ENCODE measurements at regions not wholly inside any gene's neighbourhood (a gene's known extent, or its start where the extent isn't known, plus 50 kb on each side); places are given as distances from the start of the nearest gene placed in this dataset.
"Not testable (repeated sequence)": the region's sequence is repeated elsewhere in the genome, so short reads cannot be mapped to it uniquely, and the experiment has no call there.

DNA sequence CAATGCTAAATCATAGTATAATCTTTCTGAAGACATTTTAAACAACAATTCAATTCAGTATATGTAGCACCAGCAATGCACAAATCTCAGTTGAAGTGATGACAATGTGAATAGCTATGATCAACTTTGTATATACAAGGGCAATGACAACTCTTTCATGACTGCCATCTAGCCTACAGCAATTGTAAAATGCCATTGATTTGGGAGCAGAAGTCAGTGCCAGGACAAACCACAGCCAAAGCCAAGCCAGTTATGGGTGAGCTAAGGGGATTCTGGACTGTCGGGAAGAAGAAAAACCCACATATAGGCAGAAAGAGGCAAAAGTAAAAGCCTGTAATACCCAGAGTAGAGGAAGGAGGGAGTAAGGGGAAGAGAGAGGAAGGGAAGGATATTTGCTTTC lies 238.6 kb downstream of the MID1IP1 start:
- no peak for DNase-seq (ENCODE audit: low spot score)

DNA sequence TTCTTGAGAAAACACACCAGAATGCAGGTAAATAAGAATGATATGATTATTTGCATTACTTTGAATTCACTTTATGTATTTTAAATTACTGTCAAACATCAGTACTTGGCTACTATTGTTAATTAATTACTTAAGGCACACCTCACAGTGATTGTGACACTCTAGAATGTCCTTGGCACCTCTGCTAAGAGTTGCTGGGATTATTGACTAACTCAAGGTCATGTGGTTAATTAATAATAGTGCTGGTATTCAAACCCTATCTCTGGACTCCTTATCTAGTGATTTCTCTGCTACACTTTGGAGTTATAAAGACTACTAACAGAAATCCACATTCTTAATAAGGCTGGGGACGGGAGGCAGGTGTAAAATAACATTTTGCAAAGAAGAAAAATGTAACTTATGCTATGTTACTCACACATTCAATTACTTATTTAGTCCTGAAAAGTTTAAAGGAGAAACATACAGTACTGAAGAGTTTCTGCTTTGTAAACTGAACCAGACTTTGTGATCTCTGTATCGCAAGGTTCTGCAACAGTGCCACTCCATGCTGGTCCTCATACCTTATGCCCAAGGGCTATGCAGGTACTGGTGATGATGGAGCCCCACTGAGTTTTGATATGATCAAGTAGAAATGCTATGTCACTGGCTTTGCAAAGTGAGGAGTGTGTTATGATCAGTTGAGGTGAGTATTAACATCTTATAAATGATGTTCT lies 242.7 kb downstream of the MID1IP1 start:
- DNase-seq (ENCODE audit: low spot score) = no peak

DNA sequence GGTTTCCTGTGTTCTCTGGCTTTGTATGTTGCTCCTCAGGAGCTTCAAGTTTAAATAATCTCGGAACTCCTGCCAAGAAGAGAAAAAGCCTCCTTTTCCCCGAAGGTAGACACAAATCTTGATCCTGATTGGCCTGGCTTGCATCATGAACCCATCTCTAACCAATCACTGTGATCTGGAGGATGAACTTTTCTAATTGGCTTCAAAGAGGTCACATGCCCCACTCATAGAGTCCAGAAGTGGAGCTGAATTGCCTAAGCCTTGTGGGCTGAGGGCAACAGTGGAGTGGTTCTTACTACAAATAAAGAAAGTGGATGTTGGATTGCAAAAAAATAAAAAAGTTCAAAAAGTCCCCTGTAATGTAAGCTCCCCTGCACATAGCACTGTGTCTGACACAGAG lies 245.9 kb downstream of the MID1IP1 start:
- no peak for DNase-seq (ENCODE audit: low spot score)

DNA sequence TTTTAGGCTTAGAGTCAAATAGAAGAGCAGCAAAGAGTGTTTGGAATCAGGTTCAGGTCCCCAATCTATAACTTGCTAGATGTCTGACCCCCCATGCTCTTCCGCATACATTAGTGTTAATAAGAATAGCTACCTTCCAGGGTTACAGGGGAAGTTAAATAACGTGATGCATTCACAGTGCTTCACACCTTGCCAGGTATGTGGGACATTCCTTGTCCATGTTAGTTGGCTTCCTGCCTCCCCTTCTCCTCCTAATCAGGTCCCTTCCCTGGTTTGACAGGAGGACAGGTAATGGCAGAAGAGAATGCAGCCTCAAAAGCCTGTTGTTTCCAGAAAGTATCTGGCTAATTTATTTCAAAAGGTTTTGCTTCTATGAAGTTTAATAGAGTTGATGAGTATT lies 248.7 kb downstream of the MID1IP1 start:
- no peak for DNase-seq (ENCODE audit: low spot score)

DNA sequence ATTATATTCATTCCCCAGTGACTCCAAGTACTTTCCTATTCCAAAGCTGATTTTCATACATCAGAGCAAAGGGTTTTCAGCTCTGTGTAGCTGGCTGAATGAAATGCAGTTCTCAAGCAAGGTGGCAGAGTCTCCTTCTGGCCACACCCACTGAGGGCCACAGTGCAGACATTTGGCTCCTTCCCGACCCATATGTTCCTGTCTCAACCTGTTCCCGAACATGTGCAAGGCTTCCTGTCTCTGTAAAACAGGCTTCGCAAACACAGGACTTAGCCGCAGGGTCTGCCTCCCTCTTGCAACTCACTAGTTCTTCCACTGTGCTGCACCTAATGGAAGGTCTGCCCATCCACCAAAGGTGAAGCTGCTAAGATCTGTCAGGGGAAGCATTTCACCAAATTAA lies 249.2 kb downstream of the MID1IP1 start:
- DNase-seq (ENCODE audit: low spot score) = no peak

DNA sequence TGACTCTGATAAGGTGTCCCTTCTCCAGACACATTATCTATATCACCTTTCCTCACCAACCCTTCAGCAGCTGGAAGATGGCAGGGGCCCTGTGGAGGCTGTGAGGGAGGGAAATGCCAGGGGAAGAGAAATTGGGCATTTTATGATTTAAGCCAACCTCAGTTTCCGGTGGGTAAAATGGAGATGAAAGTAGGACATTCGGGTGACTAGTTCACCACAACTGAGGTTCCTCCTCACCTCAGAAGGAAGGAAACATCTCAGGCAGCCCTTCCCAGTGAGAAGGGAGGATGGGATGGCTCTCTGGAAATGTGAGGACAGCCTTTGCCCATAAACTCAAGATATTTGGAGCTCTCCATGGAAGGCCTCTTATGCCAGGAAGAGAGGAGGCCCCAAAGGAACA lies 251.5 kb downstream of the MID1IP1 start:
- DNase-seq (ENCODE audit: low spot score) = no peak

DNA sequence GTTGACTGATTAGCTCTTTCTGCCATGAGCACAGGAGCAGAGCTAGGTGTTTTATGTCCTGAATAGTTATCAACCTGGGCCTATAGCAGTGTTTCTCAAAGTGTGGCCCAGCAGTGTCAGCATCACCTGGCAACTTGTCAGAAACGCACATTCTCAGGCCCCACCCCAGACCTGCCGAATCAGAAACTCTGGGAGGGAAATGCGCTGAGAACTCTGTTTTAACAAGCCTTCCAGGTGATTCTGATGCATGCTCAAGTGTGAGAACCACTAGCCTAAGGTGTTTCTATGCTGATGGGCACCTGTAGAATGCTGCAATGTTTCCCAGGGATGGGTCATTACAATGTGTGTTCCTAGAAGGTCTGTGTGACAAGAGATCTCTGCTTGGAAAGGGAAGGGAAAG lies 257.5 kb downstream of the MID1IP1 start:
- no peak for DNase-seq (ENCODE audit: low spot score)

DNA sequence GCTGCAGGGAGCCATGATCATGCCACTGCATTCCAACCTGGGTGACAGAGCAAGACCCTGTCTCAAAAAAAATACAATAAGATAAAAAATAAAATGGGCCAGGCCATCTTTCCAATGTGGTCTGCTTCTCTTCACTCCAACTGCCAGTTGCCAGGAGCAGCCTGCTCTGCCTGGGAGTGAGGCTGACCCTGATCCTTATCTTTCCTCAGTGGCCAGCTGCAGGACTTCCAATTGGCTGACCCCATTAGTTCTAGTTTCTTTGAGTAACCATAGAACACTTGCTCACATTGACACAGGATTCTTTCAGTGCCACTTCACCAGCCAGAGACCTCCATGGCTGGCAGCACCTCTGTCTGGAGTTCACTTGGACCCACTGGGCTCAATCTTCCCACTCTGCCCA lies 258.6 kb downstream of the MID1IP1 start:
- no peak for DNase-seq (ENCODE audit: low spot score)

DNA sequence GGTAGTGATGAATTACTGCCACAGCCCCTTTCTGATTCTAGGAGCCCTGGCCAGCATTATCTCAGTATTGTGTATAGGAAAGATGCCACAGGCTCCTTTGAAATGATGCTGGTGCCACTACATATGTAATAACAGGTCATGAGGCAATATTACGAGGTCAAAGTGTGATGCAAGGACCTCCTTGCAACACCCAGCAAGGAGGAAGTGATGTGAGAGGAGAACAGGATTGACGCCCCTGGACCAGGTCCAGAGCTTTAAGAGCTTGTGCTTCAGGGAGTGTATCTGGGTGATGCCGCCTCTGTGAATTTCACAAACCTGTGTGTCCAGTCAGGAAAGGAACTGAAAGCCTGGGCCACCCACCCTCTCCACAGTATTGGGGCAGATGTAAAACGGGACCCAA lies 261.8 kb downstream of the MID1IP1 start:
- no peak for DNase-seq (ENCODE audit: low spot score)

DNA sequence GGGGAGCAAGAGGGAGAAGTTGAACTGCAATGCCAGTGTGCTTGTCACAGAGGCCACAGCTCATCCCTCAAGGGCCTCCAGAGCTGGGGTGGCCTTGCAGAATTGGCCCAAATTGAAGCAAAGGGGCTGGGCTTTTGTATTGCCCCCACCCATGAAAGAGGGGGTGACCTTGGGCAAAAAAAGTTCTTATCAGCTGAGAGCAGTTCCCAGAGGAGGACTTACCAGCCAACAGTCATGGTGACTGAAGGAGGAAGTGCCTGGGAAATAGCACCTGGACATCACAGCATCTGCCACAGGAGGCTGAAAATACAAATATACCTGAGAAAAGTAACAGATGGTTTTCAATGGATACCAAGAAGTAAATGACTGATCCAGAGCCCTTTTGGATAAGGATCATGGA lies 262.4 kb downstream of the MID1IP1 start:
- no peak for DNase-seq (ENCODE audit: low spot score)

DNA sequence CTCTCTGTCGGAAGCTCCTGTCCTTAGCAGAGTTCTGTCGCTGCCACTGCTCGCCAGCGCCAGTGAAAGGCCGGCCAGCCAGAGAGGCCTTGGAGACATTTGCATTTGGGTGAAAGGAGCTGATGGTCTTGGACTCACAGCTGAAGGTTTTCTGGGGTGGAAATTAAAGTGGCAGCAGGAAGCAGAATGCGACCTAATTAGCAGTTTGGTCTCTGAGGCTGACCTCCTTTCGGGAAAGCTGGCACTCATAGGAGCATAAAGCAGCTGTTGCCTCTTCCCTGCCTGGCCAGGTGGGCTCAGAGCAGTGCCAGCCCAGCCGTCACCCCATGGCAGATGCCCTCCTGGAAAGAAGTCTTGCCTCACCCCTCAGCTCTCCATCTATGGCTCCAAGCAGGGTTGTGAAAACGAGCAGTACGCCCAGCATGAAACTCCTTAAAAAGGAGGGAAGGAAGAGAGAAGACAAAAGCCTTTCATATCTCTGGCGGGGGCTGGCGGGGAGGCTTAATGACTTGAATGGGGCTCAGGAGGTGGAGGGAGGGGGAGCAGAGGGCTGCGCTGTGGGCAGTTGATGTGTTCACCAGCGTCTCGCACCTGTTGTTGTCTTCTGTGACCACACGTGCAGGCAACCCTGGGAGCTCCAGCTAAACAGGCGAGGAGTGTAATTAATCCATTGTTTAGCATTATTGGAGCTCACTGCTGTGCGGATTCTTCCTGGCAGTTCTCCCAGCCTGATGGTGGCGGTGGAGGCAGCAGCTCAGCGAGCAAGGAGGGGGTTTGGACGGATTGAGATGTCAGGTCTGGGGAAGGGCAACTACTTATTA lies 264.0 kb downstream of the MID1IP1 start:
- no peak for DNase-seq (ENCODE audit: low spot score)

DNA sequence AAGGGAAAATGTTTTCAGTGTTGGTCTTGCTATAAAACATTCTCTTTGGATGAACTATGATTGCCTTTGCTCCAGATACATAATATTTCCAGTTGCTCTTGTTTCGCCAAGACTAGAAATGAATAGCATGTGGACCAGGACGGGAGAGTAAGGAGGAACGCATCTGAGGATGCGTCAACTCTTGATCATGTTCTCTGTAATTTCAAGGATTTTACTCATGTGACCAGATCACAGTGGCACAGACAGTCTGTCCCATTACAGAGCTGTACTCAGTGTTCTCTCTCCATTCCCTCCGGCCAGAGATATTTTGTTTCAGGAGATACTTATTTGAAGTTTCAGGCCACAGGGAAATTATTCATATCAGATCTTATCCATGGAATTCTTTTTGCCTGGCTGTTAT lies 266.6 kb downstream of the MID1IP1 start:
- DNase-seq (ENCODE audit: low spot score) = no peak

DNA sequence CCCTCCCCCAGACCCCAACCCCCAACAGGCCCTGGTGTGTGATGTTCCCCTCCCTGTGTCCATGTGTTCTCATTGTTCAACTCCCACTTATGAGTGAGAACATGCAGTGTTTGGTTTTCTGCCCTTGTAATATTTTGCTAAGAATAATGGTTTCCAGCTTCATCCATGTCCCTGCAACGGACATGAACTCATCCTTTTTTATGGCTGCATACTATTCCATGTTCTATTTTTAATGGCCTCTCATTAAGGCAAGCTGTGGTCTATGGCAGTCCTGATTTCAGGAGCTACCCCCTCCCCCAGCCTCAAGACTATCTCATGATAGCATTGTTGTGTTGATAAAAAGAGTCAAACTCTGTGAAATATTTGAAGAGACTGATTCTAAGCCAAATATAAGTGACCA lies 267.4 kb downstream of the MID1IP1 start:
- not testable (repeated sequence) for DNase-seq (ENCODE audit: low spot score)

DNA sequence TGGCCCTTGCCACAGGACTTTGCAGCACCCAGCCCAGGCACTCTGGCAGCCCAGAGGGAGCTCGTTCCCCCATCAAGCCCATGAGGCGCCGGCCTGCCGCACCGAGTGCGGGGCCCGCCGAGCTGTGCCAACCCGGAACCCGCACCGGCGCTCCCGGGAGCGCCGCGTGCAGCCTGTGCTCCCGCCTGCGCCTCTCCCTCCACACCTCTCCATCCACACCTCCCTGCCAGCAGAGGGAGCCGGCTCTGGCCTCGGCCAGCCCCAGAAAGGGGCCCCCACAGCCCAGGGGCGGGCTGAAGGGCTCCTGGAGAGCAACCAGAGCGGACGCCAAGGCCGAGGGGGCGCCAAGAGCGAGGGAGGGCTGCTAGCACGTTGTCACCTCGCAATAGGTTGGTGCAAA lies 268.8 kb downstream of the MID1IP1 start:
- no peak for DNase-seq (ENCODE audit: low spot score)

DNA sequence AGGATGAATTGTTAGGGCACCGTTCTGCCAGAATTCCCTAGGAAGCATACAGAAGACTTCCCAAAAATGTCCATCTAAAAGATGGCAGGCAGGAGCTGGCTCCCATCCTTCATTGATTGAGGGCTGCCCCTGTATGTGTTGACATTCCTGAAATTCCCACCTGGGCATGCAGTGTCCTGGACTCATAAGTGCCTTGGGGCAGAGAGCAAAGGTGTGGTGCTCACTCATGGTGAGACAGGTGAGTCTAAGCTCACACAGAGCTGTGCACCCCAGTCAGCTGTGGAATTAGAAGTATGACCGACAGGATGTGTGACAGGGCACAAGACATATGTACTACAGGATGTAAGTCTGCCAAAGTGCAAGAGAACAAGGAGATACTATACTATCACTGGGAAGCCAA lies 271.9 kb downstream of the MID1IP1 start:
- no peak for DNase-seq (ENCODE audit: low spot score)

DNA sequence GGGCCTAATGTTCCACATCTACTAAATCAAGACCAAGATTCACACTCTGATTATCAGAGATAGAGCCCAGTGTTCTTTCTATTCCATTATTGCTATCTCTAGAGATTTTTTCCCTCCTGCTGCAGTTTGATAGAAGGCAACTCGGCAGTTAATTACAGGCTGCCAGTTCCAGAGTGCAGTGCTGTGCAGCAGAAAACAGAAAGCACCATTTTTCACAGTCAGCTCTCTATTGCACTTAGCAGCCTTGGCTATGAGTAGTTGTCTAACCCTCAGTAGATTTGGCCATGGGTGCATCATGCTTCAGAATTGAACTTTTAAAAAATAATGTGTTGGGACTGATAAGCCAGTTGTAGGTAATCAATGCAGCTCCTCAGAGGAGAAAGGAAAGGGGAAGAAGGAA lies 295.3 kb downstream of the MID1IP1 start:
- no peak for DNase-seq (ENCODE audit: low spot score)

DNA sequence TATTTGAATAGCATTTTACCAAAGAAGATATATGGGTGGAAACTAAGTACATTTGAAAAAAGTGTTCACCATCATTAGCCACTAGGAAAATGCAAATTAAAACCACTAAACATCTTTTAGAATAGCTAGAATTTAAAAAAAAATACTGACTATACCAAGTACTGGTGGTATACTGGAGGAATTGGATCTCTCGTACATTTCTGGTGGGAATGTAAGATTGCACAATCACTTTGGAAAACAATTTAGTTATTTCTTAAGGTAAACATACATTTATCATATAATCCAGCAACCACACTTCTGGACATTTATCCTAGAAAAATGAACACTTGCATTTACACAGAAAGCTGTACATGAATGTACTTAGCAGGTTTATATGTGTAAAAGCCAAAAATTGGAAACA lies 303.5 kb downstream of the MID1IP1 start:
- DNase-seq (ENCODE audit: low spot score) = no peak

DNA sequence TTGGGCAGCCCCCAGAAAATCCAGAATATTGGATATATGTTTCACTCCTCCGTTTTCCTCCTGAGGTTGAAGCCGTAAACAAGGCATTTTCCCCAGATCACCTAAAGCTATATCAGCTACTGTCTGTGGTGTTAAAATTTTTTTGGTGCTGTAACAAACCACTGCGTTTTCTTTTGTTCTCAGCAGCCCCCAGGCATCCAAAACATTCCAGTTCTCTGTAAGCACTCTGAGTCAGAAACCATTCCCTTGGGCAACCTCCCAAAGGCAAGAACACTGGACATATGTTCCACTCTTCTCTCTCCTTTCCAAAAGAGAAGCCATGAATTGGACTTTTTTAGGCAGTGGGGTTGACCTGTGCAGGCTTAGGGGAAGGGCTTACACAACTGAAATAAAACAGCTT lies 310.9 kb downstream of the MID1IP1 start:
- DNase-seq (ENCODE audit: low spot score) = no peak

DNA sequence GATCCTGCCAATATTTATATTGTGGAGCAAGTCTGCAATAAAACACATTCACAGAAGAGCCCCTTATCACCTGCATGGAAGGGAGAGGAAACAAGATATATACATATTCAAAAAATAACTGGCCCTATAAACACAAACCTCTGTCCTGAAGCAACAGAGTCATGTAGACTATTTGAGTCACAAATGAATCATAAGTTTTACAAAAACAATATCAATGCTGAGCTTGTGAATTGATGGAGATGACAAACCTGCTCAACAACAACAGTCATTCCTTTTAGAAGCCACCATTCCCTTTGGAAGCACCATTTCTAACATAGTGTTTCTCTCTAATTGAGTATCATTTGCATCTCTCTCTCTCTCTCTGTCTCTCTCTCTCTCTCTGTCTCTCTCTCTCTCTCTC lies 313.9 kb downstream of the MID1IP1 start:
- DNase-seq (ENCODE audit: low spot score) = no peak

DNA sequence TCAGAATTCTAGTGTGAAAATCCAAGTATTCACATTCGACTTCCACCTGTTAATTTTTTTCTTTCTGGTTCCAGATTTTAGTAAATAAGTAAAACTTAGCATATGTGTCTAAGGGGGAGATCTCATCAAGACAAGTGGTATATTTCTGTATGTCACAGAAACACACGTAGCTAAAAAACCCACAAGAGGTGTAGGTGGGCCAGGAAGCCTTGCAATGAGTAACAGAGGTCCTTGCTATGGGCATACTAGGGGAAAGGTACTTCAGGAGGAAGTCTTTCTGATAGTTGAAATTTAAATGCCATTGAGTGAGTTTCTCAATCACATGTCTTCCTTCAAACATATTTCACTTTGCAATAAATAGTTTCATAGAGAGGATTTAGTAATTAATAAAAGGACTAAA lies 315.8 kb downstream of the MID1IP1 start:
- no peak for DNase-seq (ENCODE audit: low spot score)

DNA sequence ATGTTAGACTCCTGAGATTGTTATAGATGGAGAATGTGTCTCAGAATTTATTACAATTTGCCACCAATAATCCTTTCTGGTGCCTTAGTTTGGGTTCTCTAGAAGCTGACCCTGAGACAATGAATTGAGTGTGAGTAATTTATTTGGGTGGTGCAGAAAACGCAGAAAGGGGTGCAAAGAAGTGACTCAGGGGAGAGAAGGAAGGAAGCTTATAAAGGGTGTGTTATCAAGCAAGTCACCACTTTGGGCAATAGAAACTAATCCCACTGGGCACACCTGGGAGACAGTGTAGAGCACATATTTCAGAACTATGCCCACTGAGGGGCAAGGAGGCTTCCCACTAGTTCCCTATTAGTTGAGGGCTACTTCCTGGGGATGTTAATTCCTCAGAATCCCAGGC lies 320.6 kb downstream of the MID1IP1 start:
- DNase-seq (ENCODE audit: low spot score) = no peak

DNA sequence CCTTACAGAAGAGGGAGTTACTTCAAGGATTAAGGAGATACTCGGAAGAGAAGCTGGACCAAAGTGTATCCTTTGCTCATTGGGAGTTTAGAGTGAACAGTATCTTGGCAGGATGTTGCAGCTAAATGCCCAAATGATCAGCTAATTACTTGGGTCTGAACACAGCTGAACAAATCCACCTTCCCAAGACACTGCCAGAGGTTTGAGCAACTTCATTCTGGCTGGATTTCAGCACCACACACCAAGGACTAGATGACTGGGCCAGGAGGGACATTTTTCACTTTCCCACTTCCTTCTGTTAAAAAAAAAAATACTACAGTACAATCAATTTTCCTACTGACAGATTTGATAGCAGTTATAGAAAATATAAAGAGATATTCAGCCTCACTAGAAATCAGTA lies 324.6 kb downstream of the MID1IP1 start:
- no peak for DNase-seq (ENCODE audit: low spot score)

DNA sequence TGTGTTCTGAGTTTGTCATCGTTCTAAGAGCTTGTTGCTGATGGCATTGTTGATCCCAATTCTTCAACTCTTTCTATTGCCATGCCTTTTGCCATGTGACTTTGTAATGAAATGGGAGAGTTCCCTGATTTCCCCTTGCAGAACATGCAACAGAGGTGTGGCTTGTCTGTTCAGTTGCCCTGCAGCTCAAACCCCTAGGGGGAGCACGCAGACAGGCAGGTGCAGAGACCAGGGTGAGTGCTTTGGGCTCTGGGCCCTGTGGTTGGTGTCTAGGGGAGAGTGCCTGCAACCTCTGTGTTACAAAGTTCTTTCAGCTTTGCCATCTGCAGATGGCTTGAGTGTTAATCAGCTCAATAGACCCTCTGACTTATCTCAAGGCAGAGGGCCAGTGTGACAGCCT lies 332.7 kb downstream of the MID1IP1 start:
- no peak for DNase-seq (ENCODE audit: low spot score)
